NCI-H1105 treated with DMSO at 0.1 percent for 48 hours (cell line): ENCODE measurements at regions not wholly inside any gene's neighbourhood (a gene's known extent, or its start where the extent isn't known, plus 50 kb on each side); places are given as distances from the start of the nearest gene placed in this dataset.
"Not testable (repeated sequence)": the region's sequence is repeated elsewhere in the genome, so short reads cannot be mapped to it uniquely, and the experiment has no call there.

ENCODE experiments used
- DNase-seq: peaks from one replicate; lab custom pipeline; 2025; lab: John Stamatoyannopoulos, UW

DNA sequence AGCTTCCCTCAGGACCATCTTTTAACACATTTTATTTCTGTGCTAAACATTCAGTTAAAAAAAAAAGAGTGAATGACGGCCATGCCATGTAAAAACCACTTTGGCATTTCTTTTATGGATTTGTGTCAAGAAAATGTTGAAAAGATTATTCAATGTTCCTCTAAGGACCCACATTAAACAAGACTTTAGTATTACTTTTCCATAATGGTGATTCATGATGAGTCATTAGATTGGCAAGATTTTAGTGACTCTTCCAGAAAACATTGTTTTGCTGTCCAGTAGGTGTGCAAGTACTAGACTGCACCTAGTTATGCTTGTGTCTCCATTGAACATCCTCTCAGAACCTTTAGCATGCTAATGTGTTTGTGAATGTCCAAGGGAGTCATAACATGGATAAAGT lies 748.6 kb downstream of the STPG2 start:
- no peak for DNase-seq

DNA sequence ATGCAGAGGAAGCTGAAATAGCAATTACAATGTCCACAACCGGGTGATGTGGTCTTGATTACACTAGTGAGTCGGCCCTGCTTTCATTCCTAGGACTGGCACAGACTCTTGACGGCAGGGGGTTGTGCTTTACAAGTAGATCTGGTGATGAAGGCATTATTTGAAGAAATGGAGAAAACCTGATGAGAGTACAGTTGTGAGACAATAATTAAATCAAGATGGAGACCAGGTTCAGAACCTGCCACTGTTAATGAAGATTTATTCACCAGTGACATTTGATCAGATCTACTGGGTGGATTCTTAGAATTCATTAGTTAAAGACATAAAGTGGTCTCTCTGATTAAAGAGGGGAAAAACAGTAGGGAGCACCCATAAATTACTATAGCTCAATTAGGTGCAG lies 747.2 kb downstream of the STPG2 start:
- no peak for DNase-seq

DNA sequence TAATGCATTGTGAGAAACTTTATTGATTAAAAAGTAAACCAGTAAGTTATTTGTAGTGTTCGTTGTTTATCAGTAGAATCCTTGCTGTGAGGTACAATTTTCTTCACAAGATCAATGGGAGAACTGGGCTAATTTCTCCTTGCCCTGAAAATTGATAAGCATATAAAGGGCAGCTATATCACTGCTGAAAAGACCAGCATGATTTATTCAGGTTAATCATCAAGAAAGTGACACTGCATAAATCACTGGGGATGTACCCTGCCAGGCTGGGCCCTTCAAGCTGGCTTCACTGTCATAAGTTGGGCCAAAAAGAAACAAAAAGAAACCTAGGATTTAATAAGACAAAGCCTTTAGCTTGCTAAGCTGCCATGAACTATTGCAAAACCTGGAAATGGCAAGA lies 746.7 kb downstream of the STPG2 start:
- DNase-seq = no peak

DNA sequence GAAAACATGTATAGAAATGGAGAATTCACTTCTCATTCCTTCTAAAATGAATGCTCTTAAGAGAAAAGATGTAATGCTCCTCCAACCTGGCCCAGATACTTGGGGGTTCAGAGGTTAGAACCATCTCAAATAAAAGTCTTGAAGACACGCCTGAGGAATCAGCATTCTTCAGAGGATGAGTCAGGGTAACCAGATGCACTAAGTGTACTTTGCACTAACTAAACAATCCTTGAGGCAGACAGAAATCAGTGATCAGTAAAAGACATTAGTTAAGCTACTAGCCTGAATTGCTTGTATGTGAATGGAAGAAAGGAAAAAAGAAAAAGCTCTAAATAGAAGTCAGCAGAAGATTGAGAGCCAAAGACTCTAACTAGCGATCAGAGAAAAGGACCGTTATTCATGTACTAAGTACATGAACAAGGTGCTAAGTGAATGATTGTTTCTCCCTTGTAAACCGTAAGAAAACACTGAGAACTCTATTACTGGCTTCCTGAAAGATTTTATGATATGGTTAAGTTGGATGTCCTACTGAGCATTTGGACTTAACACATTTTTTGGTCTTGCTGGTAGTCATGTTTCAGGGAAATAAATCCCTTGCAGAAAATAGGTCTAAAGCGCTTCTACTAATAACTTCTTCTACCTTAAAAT lies 738.3 kb downstream of the STPG2 start:
- no peak for DNase-seq

DNA sequence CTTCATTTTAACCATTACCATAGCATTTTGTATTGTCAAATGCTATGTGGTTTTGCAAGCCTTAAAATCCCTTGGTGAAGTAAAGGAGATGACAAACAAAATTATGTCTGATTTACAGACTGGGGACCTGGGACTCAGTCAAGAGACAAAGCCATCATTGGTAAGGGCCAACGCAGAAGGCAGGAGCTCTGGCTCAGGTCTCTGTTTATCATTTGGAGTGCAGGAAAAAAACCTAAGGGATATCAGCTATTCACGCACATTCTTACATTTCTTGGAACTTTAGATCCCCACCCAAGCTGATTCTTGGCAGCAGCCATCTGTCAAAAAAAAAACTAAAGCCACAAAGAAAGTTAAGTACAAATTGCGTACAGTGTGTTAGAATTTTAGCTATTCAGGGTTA lies 731.9 kb downstream of the STPG2 start:
- DNase-seq = no peak

DNA sequence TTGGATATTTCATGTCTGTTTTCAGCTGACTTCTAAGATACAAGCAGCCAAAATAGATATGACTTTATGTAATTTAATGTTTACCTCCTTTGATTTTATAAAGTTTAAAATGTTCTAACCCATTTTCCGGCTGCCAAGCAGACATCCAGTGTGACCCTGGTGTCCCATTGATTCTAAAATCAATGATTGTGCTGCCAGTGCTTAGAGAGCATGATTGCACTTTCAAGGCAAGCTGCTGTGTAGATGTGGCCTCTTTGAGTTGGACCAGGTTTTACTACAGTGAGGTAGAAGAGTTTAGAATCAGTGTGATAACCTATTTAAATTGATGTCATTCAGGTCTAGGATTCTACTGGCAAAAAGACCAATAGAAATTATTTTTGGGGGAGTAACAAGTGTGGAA lies 730.9 kb downstream of the STPG2 start:
- DNase-seq = no peak

DNA sequence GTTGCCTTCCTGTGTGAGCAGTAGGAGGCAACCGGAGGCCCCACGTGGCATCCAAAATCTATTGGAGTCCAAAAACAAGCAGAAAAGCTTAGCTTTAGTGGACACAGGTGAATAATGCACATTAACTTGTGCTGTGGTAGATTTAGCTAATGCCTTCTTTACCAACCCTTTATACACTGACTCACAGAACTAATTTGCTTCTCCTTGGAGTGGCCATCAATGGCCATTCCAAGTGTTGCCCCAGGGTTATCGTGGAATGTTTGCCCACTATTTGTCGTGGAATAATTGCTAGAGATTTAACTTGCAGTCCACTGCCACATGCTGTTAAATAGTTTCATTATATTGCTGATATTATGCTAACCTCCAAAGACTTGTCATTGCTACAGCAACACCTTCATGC lies 729.1 kb downstream of the STPG2 start:
- no peak for DNase-seq

DNA sequence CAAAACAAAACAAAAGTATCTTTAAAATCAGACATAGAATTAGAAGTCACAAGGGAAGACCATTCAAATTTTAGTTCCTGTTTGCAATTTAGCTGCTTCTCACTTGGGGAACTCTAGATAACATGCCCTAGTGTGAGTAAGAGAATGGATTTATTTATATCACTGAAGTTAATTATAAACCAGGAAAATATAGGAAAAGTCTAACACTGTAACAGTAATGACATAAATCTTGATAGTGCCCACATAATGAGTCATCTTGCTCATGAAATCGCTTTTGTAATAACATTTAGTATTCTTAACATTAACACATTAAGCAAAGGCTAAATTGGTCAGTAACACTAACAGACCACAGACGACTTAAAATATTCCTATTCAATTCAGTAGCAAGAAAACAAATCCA lies 710.7 kb downstream of the STPG2 start:
- no peak for DNase-seq

DNA sequence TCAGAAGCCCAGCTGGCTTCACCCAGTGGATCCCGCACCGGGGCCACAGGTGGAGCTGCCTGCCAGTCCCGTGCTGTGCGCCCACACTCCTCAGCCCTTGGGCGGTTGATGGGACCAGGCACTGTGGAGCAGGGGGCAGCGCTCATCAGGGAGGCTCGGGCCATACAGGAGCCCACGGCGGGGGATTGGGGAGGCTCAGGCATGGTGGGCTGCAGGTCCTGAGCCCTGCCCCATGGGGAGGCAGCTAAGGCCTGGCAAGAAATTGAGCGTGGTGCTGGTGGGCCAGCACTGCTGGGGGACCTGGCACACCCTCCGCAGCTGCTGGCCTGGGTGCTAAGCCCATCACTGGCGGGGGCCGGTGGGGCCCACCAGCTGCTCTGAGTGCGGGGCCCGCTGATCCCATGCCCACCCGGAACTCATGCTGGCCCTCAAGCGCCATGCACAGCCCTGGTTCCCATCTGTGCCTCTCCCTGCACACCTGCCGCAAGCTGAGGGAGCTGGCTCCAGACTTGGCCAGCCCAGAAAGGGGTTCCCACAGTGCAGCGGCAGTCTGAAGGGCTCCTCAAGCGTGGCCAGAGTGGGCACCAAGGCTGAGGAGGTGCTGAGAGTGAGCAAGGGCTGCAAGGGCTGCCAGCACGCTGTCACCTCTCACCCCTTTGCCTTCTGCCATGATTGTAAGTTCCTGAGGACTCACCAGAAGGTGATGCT lies 705.1 kb downstream of the STPG2 start:
- DNase-seq = not testable (repeated sequence)

DNA sequence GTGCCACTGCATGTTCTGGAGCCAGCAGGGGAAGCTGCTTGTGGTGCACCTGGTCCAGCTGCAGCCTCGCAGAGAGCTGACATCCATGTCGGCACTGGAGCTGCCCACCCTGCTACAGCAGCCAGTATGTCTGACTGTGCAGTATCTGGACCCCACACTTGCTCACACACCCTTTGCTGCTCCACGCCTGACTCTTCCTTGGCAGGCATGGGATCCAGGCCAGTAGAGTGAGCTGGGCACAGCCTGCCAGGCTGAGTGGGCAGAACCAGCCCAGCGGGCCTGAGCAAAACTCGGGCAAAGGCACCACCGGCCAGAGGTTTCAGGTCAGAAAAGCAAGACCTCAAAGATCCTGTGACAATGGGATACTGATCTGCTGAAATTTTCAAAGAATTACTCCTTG lies 690.1 kb downstream of the STPG2 start:
- DNase-seq = no peak

DNA sequence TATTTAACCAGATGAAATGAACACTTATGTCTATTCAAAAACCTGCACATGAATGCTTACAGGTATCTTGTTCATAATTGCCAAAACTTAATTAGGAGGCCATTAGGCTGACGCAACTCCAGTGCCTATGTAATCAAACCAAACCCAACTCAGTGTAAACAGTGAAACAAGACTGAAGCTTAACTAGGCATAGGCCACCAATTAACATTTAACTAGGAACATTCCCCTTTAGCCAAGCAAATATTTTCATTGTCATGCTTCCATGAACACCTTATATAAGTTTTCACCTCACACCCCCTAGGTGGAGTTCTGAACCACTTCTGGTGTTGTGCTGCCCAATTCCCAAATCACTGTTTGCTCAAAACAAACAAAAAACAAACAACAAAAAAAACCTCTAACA lies 686.0 kb downstream of the STPG2 start:
- peak; percentile 83 for DNase-seq

DNA sequence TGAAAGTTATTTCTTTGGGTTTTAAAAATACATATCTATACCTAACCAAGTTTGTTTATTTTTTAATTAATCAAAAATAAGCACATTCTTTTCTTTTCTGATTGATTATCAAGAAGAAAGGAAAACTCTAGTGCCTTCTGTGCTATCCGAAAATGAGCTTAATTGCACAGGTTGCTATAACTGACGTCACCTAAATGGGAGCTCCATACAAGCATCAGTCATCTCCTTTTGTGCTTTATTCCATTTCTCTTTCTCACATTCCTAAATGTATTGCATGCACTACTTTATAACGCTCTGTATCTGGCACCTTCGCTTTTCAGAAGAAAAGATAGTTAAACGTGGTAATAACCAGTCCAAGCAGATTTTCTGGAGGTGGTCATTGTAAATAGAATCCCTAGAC lies 675.0 kb downstream of the STPG2 start:
- no peak for DNase-seq

DNA sequence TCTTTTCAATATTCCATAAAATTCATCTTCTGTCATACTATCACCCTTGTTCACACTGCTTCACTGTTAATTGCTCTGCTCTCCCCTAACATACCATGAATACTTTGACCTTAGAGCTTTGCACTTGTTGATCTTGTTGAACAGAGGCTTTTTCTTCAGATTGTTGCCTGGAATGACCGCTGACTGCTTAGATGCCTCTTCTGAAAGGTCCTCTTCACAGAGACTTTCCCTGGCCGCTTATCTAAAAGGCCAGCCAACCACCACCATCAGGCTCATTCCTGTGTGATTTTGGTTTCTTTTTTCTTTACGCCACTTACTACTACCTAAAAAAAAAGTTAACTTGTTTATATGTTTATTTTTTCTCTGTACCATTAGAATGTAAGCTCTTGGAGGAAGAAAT lies 667.7 kb downstream of the STPG2 start:
- no peak for DNase-seq

DNA sequence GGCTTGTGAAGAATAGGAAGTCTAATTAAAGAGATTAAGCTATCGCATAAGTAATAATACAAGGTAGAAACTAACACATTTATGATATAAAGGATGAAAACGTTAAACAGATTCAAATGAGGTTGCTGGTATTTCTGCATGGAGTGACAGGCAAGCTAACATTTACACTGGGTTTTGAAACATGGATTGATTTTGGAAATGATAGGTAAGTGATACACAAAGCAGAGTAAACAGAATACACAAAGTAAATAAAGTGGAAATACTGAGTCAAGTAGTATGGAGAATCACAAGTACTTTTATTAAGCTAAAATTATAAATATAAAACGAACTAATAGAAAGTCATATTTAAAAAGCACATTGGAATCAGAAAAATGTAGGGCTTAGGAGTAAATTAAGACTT lies 665.3 kb downstream of the STPG2 start:
- DNase-seq = no peak

DNA sequence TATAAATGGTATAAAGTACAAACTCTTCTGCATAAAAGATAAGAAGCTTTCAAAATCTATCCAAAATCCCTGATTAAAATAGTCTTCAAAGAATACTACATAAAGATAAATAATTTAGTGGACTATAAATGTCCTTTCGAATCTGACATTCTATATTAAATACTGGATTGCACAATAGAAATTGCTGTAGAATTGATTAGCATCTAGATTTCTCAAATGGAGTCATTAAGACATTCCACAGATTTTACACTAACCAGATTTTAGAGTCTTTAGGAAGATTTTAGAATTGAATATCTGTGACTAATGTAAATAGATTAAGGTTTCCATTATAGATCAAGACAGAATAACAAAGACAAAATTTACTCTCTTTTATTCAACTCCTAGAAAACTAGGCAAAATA lies 663.9 kb downstream of the STPG2 start:
- DNase-seq = no peak

DNA sequence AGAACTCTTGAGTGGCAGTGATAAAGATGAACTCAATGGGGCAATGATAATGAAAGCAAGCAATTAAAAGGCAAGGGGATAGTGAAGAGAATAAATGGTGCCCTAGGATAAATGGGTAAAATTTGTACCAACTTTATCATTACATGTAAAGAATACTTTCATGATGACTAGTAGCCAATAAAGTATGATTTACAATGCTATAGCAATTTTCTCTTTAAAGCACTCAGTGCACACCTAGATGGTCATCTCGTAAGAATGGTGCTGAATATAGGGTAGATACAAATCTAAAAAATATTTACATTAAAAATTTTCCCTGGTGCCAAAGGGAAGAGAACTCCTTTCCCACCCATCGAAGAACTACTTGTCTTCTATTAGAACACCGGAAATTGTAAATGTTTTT lies 651.4 kb downstream of the STPG2 start:
- no peak for DNase-seq

DNA sequence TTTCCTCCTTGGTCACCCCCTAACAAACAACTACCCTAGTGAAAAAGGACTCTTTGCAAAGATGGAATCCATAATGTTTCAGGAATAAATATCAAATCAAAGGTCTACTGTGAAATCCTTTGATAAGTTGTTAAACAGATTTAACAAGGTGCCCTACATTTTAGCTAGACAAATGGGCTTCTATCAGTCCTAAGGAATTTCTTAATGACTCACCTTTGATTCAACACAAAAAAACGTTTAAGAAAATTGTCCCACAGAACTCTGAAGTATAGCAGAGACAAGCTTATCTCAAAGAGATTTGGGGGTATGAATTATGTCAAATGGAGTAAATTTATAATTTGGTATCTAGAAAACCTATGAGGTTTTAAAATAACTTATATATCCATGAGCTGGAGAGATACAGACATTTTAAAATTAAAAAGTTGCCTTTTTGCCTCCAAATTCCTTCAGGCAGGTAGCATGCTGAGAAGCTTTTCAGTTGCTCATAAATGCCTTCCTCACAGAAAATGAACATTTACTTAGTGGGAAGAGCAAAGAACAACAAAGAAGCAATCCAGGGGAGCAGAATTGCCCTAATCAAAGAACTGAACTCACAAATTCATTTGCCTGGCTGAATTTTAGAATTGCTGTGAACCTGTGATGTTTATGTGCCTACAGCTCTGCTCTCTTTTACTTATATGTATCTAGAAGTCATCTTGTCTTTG lies 649.3 kb downstream of the STPG2 start:
- DNase-seq = no peak

DNA sequence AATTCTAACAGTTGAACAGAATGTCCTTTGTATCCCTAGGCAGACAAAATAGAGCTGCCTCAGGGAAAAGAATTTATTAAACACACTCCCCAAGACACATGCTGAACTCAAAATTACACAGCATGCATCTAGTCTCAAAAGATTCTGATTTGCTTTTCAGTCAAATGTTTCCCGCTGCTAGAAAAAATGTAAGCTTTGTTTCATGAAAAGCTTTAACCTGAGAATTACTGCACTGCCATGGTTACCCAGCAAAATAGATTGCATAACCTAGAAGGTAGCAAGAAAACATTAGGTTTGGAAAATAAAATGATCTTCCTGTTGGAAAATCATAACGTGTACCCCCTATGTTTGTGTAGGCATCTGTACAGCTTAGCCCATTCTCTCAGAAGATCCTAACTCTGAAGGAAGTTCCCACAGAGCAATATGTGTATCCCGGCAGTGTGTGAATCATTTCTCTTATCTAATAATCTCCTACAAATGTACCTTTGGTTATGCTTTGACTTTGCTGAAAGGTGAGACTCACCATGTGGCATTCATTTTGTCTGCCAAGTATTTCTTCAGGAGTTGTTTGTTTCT lies 646.9 kb downstream of the STPG2 start:
- DNase-seq = no peak

DNA sequence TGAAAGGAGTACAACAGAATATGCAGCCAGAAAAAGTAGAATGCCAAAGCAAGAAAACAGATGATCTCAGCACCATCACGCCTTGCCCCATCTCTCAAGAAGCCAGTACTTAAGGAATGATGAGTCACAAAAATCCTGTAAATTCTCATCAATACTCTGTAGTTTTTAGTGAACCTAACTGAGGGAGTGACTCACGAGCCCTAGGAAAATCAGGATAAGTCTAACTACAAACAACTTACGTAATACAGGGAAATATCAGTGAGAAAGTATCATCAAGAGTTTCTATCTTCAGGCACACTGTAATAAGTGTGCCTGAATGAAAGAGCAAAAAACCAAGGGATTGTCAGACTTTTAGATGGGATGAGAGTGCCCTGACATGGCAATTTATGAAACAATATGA lies 644.4 kb downstream of the STPG2 start:
- no peak for DNase-seq

DNA sequence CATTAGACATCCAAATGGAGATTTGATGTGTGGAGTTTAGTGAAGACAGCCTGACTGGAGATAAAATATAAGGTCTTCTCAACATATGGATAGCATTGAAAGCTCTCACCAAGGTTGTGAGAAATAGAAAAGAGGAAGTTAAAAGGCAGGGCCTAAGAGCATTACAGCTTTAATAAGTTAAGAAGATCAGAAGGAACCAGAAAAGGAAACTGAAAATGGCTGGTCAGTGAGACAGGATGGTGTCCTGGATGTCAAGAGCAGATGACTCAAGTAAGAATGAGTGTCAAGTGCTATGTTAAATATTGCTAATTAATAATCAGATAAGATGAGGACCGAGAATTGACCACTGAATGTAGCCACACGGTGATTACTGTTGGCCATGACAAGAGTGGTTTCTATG lies 642.9 kb downstream of the STPG2 start:
- no peak for DNase-seq

DNA sequence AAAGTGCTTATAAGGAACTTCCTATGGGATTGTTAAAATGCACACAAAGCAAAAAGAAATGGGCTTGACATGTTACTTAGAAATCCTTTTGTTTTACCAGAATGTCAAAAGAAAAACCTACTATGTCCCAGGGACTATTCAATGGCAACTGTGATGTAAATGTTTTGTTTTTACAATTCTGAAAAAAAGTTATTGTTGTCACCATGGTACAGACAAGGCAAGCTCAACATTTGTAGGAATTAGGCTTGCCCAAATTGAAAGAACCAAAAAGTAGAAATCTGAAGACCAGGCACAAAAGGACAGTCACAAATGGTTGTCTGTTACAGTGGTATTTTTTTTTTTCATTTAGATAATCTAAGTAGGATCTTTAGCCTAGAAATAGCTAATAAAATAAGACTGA lies 638.6 kb downstream of the STPG2 start:
- no peak for DNase-seq

DNA sequence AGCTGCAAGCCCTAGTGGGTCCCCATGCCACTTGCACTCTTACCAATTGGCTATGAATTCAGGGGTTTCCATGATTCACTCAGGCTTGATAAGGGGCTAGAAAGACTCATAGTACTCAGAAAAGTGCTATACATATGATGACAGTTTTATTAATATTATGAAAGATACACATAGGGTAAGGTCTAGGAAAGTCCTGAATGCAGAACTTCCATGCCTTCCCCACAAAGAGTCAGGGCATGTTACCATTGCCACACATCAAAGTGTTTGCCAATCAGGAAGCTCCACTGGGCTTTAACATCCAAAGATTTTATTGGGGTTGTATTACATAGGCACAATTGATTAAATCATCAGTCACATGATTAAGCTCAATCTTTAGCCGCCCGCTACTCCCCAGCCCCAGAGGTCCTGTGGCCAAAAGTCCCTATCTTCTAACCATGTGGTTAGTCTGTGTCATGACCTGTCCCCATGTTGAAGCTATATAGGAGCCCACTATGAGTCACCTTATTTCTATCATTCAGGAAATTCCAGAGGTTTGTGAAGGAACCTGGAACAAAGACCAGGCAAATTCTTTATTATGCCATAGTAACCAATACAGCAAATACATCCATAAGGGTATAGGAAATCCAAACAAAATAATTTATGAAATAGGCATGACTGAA lies 635.6 kb downstream of the STPG2 start:
- no peak for DNase-seq
